GM12878 (cell line): ENCODE measurements at regions not wholly inside any gene's neighbourhood (a gene's known extent, or its start where the extent isn't known, plus 50 kb on each side); places are given as distances from the start of the nearest gene placed in this dataset.

Source experiments
- ATAC-seq: fragments of 200-7000 bp; cut with Tn5 transposase; 3 replicates; pipeline ENCODE4 v1.9.1; 2020; ENCODE audit warnings: mild to moderate bottlenecking, moderate library complexity
- BruUV-seq: library from RNA; stranded (reverse); fragments of 400-500 nt; replicated peaks from 2 replicates; lab custom pipeline; 2021; lab: Mats Ljungman, UMichigan
- CTCF ChIA-PET: fragments of 300-600 bp; sonication (Branson Sonifier 250); formaldehyde crosslinking; extraction: SDS; loops from one replicate; lab custom pipeline; 2021; ENCODE audit warnings: inconsistent platforms; lab: Yijun Ruan, JAX
- POLR2A ChIA-PET: fragments of 350-600 bp; formaldehyde crosslinking; extraction: SDS; loops from one replicate; lab custom pipeline; 2021; ENCODE audit warnings: inconsistent platforms; lab: Charles Lee
- RAD21 ChIA-PET: fragments of 300-600 bp; sonication (Branson Sonifier 250); formaldehyde crosslinking; loops from one replicate; lab custom pipeline; 2023; ENCODE audit warnings: antibody characterized with exemption; ENCODE audit not compliant: unreplicated experiment; lab: Charles Lee
- SMC1A ChIA-PET: fragments of 300-600 bp; sonication (Branson Sonifier 250); formaldehyde crosslinking; loops from one replicate; lab custom pipeline; 2023; ENCODE audit not compliant: unreplicated experiment, uncharacterized antibody; lab: Charles Lee
- DNase-seq: peaks from one replicate; pipeline ENCODE4 v3.0.0-alpha.2; 2011; ENCODE audit warnings: low read depth, low spot score
- FAIRE-seq: peaks from 3 replicates; lab custom pipeline; 2011; peaks lifted over from hg19 to GRCh38; lab: Jason Lieb, UNC
- H2AFZ ChIP-seq: 2 replicates; pipeline ENCODE4 v1.6.0; 2011; ENCODE audit warnings: low read depth, low read length, control low read depth; ENCODE audit not compliant: control insufficient read depth
- H3K27ac ChIP-seq: 2 replicates; pipeline ENCODE4 v1.5.1; 2011; ENCODE audit warnings: control low read depth; ENCODE audit not compliant: control insufficient read depth, insufficient read depth
- H3K27me3 ChIP-seq, 2 experiments: replicated peaks in 1 of 2; 2 replicates each; pipeline versions ENCODE4 v1.6.0 to v1.6.1; 2011; ENCODE audit warnings: low read length in 1 of 2; ENCODE audit not compliant: control insufficient read depth in 2 of 2, insufficient read depth in 2 of 2
- H3K36me3 ChIP-seq, 2 experiments: 2 replicates each; pipeline ENCODE4 v1.5.1; 2011; ENCODE audit warnings: low read length in 1 of 2; ENCODE audit not compliant: control insufficient read depth in 2 of 2, insufficient read depth in 2 of 2
- H3K4me1 ChIP-seq: 2 replicates; pipeline ENCODE4 v1.6.1; 2011; ENCODE audit warnings: mild to moderate bottlenecking, low read length, moderate library complexity, mixed read lengths; ENCODE audit not compliant: control insufficient read depth, insufficient read depth
- H3K4me2 ChIP-seq: 2 replicates; pipeline ENCODE4 v1.6.0; 2011; ENCODE audit warnings: control low read depth; ENCODE audit not compliant: control insufficient read depth, insufficient read depth
- H3K4me3 ChIP-seq: fragments of 200-600 bp; sonication (generic); 2 replicates; pipeline ENCODE4 v1.5.1; 2016
- H3K79me2 ChIP-seq: 2 replicates; pipeline ENCODE4 v1.6.0; 2011; ENCODE audit warnings: low read length; ENCODE audit not compliant: control insufficient read depth, insufficient read depth
- H3K9ac ChIP-seq: 2 replicates; pipeline ENCODE4 v1.8.0; 2011; ENCODE audit warnings: low read length, control low read depth, mixed read lengths; ENCODE audit not compliant: control insufficient read depth, insufficient read depth
- H3K9me3 ChIP-seq: replicated peaks from 3 replicates; pipeline ENCODE4 v1.5.1; 2011; ENCODE audit warnings: mild to moderate bottlenecking, low read length; ENCODE audit not compliant: control insufficient read depth, insufficient read depth
- H4K20me1 ChIP-seq: 2 replicates; pipeline ENCODE4 v1.6.0; 2011; ENCODE audit not compliant: control insufficient read depth, insufficient read depth
- CREM ChIP-seq: IDR thresholded peaks from 2 replicates; pipeline ENCODE4 v1.6.1; 2014; ENCODE audit warnings: antibody characterized with exemption, low read depth
- EGR1 ChIP-seq, 2 experiments: IDR thresholded peaks; 1 replicate in 1 of 2; 2 replicates in 1 of 2; pipeline ENCODE4 v1.6.1; 2011 to 2012; ENCODE audit warnings: low read depth in 2 of 2, low read length in 2 of 2, borderline replicate concordance in 1 of 2, mild to moderate bottlenecking in 1 of 2, moderate library complexity in 1 of 2
- FOS ChIP-seq: IDR thresholded peaks from 3 replicates; pipeline ENCODE4 v1.6.1; 2011; ENCODE audit warnings: borderline replicate concordance; ENCODE audit not compliant: insufficient read length; ENCODE audit errors: extremely low read depth
- MXI1 ChIP-seq: fragments of 150-350 bp; IDR thresholded peaks from 2 replicates; pipeline ENCODE4 v1.6.1; 2011; ENCODE audit warnings: low read depth, mild to moderate bottlenecking, inconsistent platforms, low read length, improper control_type of control experiment
- RB1 ChIP-seq: fragments of 450-650 bp; formaldehyde crosslinking; IDR thresholded peaks from 2 replicates; pipeline ENCODE4 v1.6.1; 2017; ENCODE audit warnings: mild to moderate bottlenecking, borderline replicate concordance
- RCOR1 ChIP-seq: conservative IDR thresholded peaks from 2 replicates; pipeline ENCODE4 v1.6.1; 2012; ENCODE audit warnings: low read depth, low read length, improper control_type of control experiment
- SMAD5 ChIP-seq: IDR thresholded peaks from 2 replicates; pipeline ENCODE4 v1.6.1; 2016; ENCODE audit warnings: antibody characterized with exemption, low read depth
- SREBF1 ChIP-seq: IDR thresholded peaks from 2 replicates; pipeline ENCODE4 v1.6.1; 2012; ENCODE audit warnings: mild to moderate bottlenecking, low read length
- TAF1 ChIP-seq: IDR thresholded peaks from 2 replicates; pipeline ENCODE4 v1.6.1; 2011; ENCODE audit warnings: mild to moderate bottlenecking, low read depth, low read length, borderline replicate concordance
- TARDBP ChIP-seq: IDR thresholded peaks from 2 replicates; pipeline ENCODE4 v1.6.1; 2016; ENCODE audit warnings: borderline replicate concordance
- ZBED1 ChIP-seq: IDR thresholded peaks from 2 replicates; pipeline ENCODE4 v1.6.1; 2016; ENCODE audit warnings: borderline replicate concordance
- ZNF622 ChIP-seq: fragments of 450-650 bp; IDR thresholded peaks from 2 replicates; pipeline ENCODE4 v1.6.1; 2017; ENCODE audit warnings: mild to moderate bottlenecking, inconsistent platforms
- WGBS: methylation state at CpG from one replicate; pipeline ENCODE4 v1.1.6; 2016; ENCODE audit warnings: low lambda C conversion rate; ENCODE audit not compliant: insufficient replicate concordance, insufficient coverage; ENCODE audit errors: missing lambda C conversion rate; 5-methylcytosine and 5-hydroxymethylcytosine counted together
- in situ Hi-C: fragments of 300-500 bp; cut with MboI; formaldehyde crosslinking; loops from 9 replicates; pipeline ENCODE4 v1.14.3; 2018; ENCODE audit warnings: mixed read lengths
- intact Hi-C: fragments of 100-400 bp; cut with micrococcal nuclease; formaldehyde crosslinking; loops from one replicate; pipeline ENCODE4 v1.14.2; 2022; ENCODE audit not compliant: unreplicated experiment
- TF ChIP-seq, protein P1 (sequence below): fragments of 450-650 bp; IDR thresholded peaks from 2 replicates; pipeline ENCODE4 v1.6.1; 2016; ENCODE audit warnings: mild to moderate bottlenecking, moderate library complexity, borderline replicate concordance
- TF ChIP-seq, protein P2 (sequence below): fragments of 450-650 bp; formaldehyde crosslinking; IDR thresholded peaks from 2 replicates; pipeline ENCODE4 v1.4.0; 2020; ENCODE audit warnings: mild to moderate bottlenecking, moderate library complexity
- TF ChIP-seq, protein P3 (sequence below): fragments of 450-650 bp; formaldehyde crosslinking; IDR thresholded peaks from 2 replicates; pipeline ENCODE4 v1.5.0; 2022; ENCODE audit warnings: mild to moderate bottlenecking, missing genetic modification characterization

DNA sequence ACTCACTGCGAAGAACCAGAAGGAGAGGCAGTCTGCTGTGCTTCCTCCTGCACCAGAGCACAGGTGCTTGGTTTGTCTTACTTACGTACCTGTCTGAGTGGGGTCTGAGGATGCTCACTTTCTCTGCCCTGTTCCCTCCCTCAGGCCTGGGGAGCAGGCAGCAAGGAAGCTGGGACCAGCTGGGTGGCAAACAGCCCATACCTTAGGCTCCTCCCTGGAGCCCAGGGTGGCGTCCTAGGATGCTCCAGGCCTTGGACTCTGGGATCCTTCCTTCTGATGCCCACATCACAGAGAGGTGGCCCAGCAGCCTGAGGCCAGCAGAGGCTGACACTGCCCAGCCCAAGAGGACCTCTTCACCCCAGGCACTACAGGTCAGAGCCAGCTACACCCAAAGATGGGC, 593.2 kb downstream of the BRD1 start:
- DNase-seq (no peak), FAIRE-seq (no peak), ATAC-seq (no peak)
- intact Hi-C loops, result no loop called here
- no TSS peak for BruUV-seq
- no peak overlapping the region for H3K4me2 ChIP-seq
- no peaks in the 10 kb centered on the region for H3K27me3 ChIP-seq
- H3K9me3 ChIP-seq, result no peaks in the 10 kb centered on the region; the same call in 2 of the 3 replicates
- in situ Hi-C loops, result no loop called here
- CTCF ChIA-PET, result no interaction called here
- 35% methylated on average over 3 of the region's 3 CpGs for WGBS
- no peaks in the 10 kb centered on the region for H3K79me2 ChIP-seq
- H4K20me1 ChIP-seq, result no peaks in the 10 kb centered on the region
- POLR2A ChIA-PET, result no interaction called here
- RAD21 ChIA-PET, result no interaction called here
- H3K27ac ChIP-seq, result no peak overlapping the region
- TF ChIP-seq ZNF622, result no peak
- TF ChIP-seq TARDBP, result no peak
- TF ChIP-seq, protein P1, sequence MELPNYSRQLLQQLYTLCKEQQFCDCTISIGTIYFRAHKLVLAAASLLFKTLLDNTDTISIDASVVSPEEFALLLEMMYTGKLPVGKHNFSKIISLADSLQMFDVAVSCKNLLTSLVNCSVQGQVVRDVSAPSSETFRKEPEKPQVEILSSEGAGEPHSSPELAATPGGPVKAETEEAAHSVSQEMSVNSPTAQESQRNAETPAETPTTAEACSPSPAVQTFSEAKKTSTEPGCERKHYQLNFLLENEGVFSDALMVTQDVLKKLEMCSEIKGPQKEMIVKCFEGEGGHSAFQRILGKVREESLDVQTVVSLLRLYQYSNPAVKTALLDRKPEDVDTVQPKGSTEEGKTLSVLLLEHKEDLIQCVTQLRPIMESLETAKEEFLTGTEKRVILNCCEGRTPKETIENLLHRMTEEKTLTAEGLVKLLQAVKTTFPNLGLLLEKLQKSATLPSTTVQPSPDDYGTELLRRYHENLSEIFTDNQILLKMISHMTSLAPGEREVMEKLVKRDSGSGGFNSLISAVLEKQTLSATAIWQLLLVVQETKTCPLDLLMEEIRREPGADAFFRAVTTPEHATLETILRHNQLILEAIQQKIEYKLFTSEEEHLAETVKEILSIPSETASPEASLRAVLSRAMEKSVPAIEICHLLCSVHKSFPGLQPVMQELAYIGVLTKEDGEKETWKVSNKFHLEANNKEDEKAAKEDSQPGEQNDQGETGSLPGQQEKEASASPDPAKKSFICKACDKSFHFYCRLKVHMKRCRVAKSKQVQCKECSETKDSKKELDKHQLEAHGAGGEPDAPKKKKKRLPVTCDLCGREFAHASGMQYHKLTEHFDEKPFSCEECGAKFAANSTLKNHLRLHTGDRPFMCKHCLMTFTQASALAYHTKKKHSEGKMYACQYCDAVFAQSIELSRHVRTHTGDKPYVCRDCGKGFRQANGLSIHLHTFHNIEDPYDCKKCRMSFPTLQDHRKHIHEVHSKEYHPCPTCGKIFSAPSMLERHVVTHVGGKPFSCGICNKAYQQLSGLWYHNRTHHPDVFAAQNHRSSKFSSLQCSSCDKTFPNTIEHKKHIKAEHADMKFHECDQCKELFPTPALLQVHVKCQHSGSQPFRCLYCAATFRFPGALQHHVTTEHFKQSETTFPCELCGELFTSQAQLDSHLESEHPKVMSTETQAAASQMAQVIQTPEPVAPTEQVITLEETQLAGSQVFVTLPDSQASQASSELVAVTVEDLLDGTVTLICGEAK, result no peak
- no peak for TF ChIP-seq CREM
- no peak for TF ChIP-seq SREBF1
- TF ChIP-seq TAF1, result no peak
- TF ChIP-seq FOS, result no peak
- no peak for TF ChIP-seq RCOR1
- TF ChIP-seq ZBED1, result no peak
- TF ChIP-seq RB1, result no peak
- TF ChIP-seq EGR1 (IDR thresholded peaks at IDR 0.05; ENCODE audit: borderline replicate concordance in 1 of 2, low read depth in 2 of 2, low read length in 2 of 2), result no peak
- TF ChIP-seq, protein P2, sequence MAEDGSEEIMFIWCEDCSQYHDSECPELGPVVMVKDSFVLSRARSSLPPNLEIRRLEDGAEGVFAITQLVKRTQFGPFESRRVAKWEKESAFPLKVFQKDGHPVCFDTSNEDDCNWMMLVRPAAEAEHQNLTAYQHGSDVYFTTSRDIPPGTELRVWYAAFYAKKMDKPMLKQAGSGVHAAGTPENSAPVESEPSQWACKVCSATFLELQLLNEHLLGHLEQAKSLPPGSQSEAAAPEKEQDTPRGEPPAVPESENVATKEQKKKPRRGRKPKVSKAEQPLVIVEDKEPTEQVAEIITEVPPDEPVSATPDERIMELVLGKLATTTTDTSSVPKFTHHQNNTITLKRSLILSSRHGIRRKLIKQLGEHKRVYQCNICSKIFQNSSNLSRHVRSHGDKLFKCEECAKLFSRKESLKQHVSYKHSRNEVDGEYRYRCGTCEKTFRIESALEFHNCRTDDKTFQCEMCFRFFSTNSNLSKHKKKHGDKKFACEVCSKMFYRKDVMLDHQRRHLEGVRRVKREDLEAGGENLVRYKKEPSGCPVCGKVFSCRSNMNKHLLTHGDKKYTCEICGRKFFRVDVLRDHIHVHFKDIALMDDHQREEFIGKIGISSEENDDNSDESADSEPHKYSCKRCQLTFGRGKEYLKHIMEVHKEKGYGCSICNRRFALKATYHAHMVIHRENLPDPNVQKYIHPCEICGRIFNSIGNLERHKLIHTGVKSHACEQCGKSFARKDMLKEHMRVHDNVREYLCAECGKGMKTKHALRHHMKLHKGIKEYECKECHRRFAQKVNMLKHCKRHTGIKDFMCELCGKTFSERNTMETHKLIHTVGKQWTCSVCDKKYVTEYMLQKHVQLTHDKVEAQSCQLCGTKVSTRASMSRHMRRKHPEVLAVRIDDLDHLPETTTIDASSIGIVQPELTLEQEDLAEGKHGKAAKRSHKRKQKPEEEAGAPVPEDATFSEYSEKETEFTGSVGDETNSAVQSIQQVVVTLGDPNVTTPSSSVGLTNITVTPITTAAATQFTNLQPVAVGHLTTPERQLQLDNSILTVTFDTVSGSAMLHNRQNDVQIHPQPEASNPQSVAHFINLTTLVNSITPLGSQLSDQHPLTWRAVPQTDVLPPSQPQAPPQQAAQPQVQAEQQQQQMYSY, result no peak
- TF ChIP-seq, protein P3, sequence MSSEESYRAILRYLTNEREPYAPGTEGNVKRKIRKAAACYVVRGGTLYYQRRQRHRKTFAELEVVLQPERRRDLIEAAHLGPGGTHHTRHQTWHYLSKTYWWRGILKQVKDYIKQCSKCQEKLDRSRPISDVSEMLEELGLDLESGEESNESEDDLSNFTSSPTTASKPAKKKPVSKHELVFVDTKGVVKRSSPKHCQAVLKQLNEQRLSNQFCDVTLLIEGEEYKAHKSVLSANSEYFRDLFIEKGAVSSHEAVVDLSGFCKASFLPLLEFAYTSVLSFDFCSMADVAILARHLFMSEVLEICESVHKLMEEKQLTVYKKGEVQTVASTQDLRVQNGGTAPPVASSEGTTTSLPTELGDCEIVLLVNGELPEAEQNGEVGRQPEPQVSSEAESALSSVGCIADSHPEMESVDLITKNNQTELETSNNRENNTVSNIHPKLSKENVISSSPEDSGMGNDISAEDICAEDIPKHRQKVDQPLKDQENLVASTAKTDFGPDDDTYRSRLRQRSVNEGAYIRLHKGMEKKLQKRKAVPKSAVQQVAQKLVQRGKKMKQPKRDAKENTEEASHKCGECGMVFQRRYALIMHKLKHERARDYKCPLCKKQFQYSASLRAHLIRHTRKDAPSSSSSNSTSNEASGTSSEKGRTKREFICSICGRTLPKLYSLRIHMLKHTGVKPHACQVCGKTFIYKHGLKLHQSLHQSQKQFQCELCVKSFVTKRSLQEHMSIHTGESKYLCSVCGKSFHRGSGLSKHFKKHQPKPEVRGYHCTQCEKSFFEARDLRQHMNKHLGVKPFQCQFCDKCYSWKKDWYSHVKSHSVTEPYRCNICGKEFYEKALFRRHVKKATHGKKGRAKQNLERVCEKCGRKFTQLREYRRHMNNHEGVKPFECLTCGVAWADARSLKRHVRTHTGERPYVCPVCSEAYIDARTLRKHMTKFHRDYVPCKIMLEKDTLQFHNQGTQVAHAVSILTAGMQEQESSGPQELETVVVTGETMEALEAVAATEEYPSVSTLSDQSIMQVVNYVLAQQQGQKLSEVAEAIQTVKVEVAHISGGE (CRISPR knock-in tag), result no peak
- no peak for TF ChIP-seq SMAD5
- TF ChIP-seq MXI1, result no peak
- H2AFZ ChIP-seq, result no peak overlapping the region
- H3K9ac ChIP-seq, result no peak overlapping the region
- no peaks in the 10 kb centered on the region for H3K4me1 ChIP-seq
- no peaks in the 10 kb centered on the region for H3K36me3 ChIP-seq
- SMC1A ChIA-PET, result no interaction called here
- no peak overlapping the region for H3K4me3 ChIP-seq
